ENCODE measurements at regions not wholly inside any gene's neighbourhood (a gene's known extent, or its start where the extent isn't known, plus 50 kb on each side); places are given as distances from the start of the nearest gene placed in this dataset.
"Not testable (repeated sequence)": the region's sequence is repeated elsewhere in the genome, so short reads cannot be mapped to it uniquely, and the experiment has no call there.

- H3K27ac Mint-ChIP-seq = no peak overlapping the region
- no peaks in the 10 kb centered on the region for H3K36me3 Mint-ChIP-seq (ENCODE audit: low read depth)
- H3K4me3 Mint-ChIP-seq = no peak overlapping the region
- DNase-seq = no peak
- H3K9me3 ChIP-seq (ENCODE audit: control insufficient read depth, low read length, poor library complexity, severe bottlenecking) = no peaks in the 10 kb centered on the region
- no peak for ATAC-seq
- H3K4me1 Mint-ChIP-seq = no peaks in the 10 kb centered on the region
- H3K27me3 Mint-ChIP-seq = peaks cover 3% of the 10 kb centered on the region
Measured at GRCh38 chr7:152528612-152529011, 92.8 kb upstream of the KMT2C start.

DNA sequence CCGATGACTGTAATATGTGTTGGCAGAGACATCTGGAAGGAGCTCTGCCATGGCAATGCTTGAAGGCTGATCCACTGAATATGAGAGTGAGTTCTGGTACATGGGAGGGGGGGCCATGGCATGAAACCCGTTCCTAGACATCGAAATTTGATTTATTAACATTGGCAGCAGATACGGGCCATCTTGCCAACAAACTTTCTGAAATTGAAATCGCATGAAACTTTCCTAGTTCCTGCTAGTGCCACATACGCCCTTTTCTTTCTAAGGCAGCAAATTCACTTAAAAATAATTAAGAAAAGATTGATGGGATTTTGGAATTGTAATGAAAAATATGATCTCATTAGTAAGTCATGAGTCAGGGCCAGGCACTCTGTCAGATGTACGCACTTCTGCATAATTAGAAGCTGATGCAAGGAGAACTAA lies 91.8 kb upstream of the KMT2C start:
- H3K4me1 Mint-ChIP-seq = peaks cover 2% of the 10 kb centered on the region
- no peak for DNase-seq
- ATAC-seq = no peak
- H3K36me3 Mint-ChIP-seq (ENCODE audit: low read depth) = no peaks in the 10 kb centered on the region
- no peak overlapping the region for H3K27ac Mint-ChIP-seq
- H3K9me3 ChIP-seq (ENCODE audit: control insufficient read depth, low read length, poor library complexity, severe bottlenecking) = no peaks in the 10 kb centered on the region
- peaks cover 7% of the 10 kb centered on the region for H3K27me3 Mint-ChIP-seq
- H3K4me3 Mint-ChIP-seq = no peak overlapping the region

GRCh38 chr7:152523916-152524315 lies 88.1 kb upstream of the KMT2C start:
- peaks cover 7% of the 10 kb centered on the region for H3K27me3 Mint-ChIP-seq
- no peak overlapping the region for H3K4me3 Mint-ChIP-seq
- peaks cover 2% of the 10 kb centered on the region for H3K4me1 Mint-ChIP-seq
- H3K36me3 Mint-ChIP-seq (ENCODE audit: low read depth) = no peaks in the 10 kb centered on the region
- no peaks in the 10 kb centered on the region for H3K9me3 ChIP-seq (ENCODE audit: control insufficient read depth, low read length, poor library complexity, severe bottlenecking)
- DNase-seq (no peak), ATAC-seq (no peak)
- H3K27ac Mint-ChIP-seq = no peak overlapping the region

- no peak overlapping the region for H3K4me3 Mint-ChIP-seq
- H3K27me3 Mint-ChIP-seq = peaks cover 7% of the 10 kb centered on the region
- peaks cover 2% of the 10 kb centered on the region for H3K4me1 Mint-ChIP-seq
- ATAC-seq (no peak), DNase-seq (no peak)
- H3K27ac Mint-ChIP-seq = no peak overlapping the region
- H3K9me3 ChIP-seq (ENCODE audit: control insufficient read depth, low read length, poor library complexity, severe bottlenecking) = no peaks in the 10 kb centered on the region
- no peaks in the 10 kb centered on the region for H3K36me3 Mint-ChIP-seq (ENCODE audit: low read depth)
Measured at GRCh38 chr7:152522571-152523067, 86.8 kb upstream of the KMT2C start.

DNA sequence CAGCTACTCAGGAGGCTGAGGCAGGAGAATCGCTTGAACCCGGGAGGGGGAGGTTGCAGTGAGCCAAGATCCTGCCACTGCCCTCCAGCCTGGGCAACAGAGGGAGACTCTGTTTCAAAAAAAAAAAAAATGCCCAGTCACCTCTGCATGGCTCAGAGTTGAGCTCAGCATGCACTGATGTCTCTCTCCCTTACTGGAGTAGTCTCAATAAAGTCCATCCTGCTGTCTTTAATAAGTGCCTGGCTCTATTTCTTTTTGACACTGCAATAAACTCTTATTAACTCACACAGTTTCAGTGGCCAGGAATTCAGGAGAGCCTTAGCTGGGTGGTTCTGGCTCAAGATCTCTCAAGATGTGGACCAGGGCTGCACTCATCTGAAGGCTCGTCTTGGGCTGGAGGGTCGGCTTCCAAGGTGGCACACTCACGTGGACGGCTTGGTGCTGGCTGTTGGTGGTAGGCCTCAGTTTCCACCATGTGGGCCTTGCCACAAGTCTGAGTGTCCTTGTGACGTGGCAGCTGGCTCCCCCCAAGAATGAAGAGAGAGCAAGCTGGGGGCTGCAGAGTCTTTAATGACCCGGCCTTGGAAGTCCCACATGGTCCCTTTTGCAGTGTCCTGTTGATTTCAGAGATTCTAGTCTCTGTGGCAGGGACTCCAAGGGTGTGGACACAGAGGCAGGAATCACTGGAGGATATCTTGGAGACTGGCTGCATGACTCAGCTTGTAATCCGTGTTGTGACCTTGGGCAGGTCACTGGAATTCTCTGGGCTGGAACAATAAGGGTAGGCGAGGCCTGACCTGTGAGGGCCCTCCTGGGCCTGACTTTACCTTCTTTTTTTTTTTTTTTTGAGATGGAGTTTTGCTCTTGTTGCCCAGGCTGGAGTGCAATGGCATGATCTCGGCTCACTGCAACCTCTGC lies 85.9 kb upstream of the KMT2C start:
- H3K9me3 ChIP-seq (ENCODE audit: control insufficient read depth, low read length, poor library complexity, severe bottlenecking) = no peaks in the 10 kb centered on the region
- Mint-ChIP-seq H3K4me1 (peaks cover 2% of the 10 kb centered on the region), H3K36me3 (ENCODE audit: low read depth) (no peaks in the 10 kb centered on the region)

DNA sequence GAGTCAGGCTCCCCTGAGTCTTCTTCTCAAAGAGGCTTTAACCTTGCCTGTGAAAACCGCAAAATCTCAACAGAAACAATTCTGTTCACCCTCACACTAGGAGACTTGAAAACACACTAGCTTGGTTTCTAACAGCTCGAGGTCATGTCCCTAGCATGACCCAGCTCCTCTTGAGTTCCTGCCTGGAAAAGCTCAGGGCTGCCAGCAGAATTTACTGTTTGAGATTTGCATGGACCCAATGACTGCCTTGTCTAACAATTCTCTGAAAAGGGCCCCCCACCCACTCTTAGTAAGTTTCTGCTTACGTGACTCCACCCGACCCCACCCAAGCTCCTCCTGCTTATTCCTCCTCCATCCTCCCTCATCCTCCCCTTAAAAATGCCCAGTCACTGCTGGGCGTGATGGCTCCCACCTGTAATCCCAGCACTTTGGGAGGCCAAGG lies 85.1 kb upstream of the KMT2C start:
- Mint-ChIP-seq H3K27ac (no peak overlapping the region), H3K36me3 (ENCODE audit: low read depth) (no peaks in the 10 kb centered on the region), H3K4me1 (peaks cover 4% of the 10 kb centered on the region), H3K27me3 (peaks cover 7% of the 10 kb centered on the region), H3K4me3 (no peak overlapping the region)
- no peaks in the 10 kb centered on the region for H3K9me3 ChIP-seq (ENCODE audit: control insufficient read depth, low read length, poor library complexity, severe bottlenecking)
- no peak for ATAC-seq
- no peak for DNase-seq

More for the DNA sequence above, 85.9 kb upstream of the KMT2C start:
- no peak overlapping the region for H3K4me3 Mint-ChIP-seq
- ATAC-seq (no peak), DNase-seq (no peak)
- H3K27ac Mint-ChIP-seq = no peak overlapping the region
- H3K27me3 Mint-ChIP-seq = peaks cover 7% of the 10 kb centered on the region

DNA sequence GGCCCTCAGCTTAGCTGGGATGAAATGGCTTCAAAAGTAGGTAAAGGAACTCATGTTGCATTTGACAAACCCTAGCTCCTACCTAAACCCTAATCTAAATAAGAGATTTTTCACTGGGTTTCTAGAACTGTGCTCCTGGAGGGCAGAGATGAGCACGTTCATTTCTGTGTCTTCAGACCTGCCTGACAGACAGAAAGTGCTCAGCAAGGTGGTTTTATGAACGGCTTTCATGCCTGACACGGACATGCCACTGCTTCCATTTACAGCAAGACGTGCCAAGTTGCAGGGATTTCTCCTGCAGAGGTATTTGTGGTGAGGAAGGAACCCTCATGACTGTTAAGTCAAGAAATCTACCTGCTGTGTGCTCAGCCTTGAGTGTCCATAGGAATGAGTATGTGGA lies 83.5 kb upstream of the KMT2C start:
- H3K9me3 ChIP-seq (ENCODE audit: control insufficient read depth, low read length, poor library complexity, severe bottlenecking) = no peaks in the 10 kb centered on the region
- H3K36me3 Mint-ChIP-seq (ENCODE audit: low read depth) = no peaks in the 10 kb centered on the region
- ATAC-seq (no peak), DNase-seq (no peak)
- H3K4me1 Mint-ChIP-seq = peaks cover 4% of the 10 kb centered on the region
- H3K27ac Mint-ChIP-seq = no peak overlapping the region
- H3K27me3 Mint-ChIP-seq = peaks cover 7% of the 10 kb centered on the region
- no peak overlapping the region for H3K4me3 Mint-ChIP-seq

DNA sequence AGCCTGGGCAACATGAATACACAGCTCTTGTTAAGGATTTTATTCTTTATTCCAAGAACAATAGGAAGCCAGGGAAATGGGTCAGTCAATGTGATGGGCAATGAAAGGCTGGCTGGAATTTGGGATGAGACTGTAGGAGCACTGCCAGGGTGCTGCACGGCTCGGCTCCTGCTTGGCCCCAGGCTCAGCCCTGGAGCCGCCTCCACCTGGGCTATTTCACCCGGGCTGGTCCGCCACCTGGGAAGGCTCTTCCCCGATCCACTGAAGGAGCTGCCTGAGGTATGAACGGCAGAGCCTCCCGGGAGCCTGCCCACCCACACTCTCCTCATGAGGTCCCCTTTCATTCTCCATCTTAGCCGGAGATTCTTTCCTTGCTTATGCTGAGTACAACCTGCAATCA lies 80.4 kb upstream of the KMT2C start:
- Mint-ChIP-seq H3K4me3 (no peak overlapping the region), H3K27me3 (no peaks in the 10 kb centered on the region), H3K27ac (no peak overlapping the region), H3K36me3 (ENCODE audit: low read depth) (no peaks in the 10 kb centered on the region), H3K4me1 (peaks cover 7% of the 10 kb centered on the region)
- no peak for ATAC-seq
- no peaks in the 10 kb centered on the region for H3K9me3 ChIP-seq (ENCODE audit: control insufficient read depth, low read length, poor library complexity, severe bottlenecking)
- DNase-seq = no peak

- H3K27ac Mint-ChIP-seq; H3K9me3 ChIP-seq (ENCODE audit: control insufficient read depth, low read length, poor library complexity, severe bottlenecking); DNase-seq; H3K36me3 Mint-ChIP-seq (ENCODE audit: low read depth); H3K4me1 Mint-ChIP-seq; H3K27me3 Mint-ChIP-seq; H3K4me3 Mint-ChIP-seq; ATAC-seq: not testable (repeated sequence)
Measured at GRCh38 chr7:152515266-152515950, 79.6 kb upstream of the KMT2C start.

- H3K9me3 ChIP-seq (ENCODE audit: control insufficient read depth, low read length, poor library complexity, severe bottlenecking) = no peaks in the 10 kb centered on the region
- Mint-ChIP-seq H3K36me3 (ENCODE audit: low read depth) (no peaks in the 10 kb centered on the region), H3K4me3 (no peak overlapping the region), H3K27me3 (no peaks in the 10 kb centered on the region), H3K27ac (no peak overlapping the region), H3K4me1 (peaks cover 7% of the 10 kb centered on the region)
- ATAC-seq = no peak
- no peak for DNase-seq
Measured at GRCh38 chr7:152514771-152515105, 78.9 kb upstream of the KMT2C start.

GRCh38 chr7:152513861-152514770 lies 78.3 kb upstream of the KMT2C start:
- no peaks in the 10 kb centered on the region for H3K36me3 Mint-ChIP-seq (ENCODE audit: low read depth)
- peaks cover 9% of the 10 kb centered on the region for H3K4me1 Mint-ChIP-seq
- ATAC-seq (no peak), DNase-seq (no peak)
- no peak overlapping the region for H3K27ac Mint-ChIP-seq
- H3K9me3 ChIP-seq (ENCODE audit: control insufficient read depth, low read length, poor library complexity, severe bottlenecking) = no peaks in the 10 kb centered on the region
- no peak overlapping the region for H3K4me3 Mint-ChIP-seq
- no peaks in the 10 kb centered on the region for H3K27me3 Mint-ChIP-seq

- Mint-ChIP-seq H3K36me3 (ENCODE audit: low read depth) (no peaks in the 10 kb centered on the region), H3K27ac (peak overlapping the region; percentile 84), H3K4me1 (peaks cover 9% of the 10 kb centered on the region), H3K4me3 (peak overlapping the region; percentile 77), H3K27me3 (no peaks in the 10 kb centered on the region)
- DNase-seq = no peak
- H3K9me3 ChIP-seq (ENCODE audit: control insufficient read depth, low read length, poor library complexity, severe bottlenecking) = no peaks in the 10 kb centered on the region
- ATAC-seq = peak; percentile 73
Measured at GRCh38 chr7:152512706-152513105, 76.9 kb upstream of the KMT2C start.

- H3K9me3 ChIP-seq (ENCODE audit: control insufficient read depth, low read length, poor library complexity, severe bottlenecking) = no peaks in the 10 kb centered on the region
- no peak for ATAC-seq
- H3K4me1 Mint-ChIP-seq = peaks cover 9% of the 10 kb centered on the region
- H3K27me3 Mint-ChIP-seq = no peaks in the 10 kb centered on the region
- no peak for DNase-seq
- peak overlapping the region; percentile 77 for H3K4me3 Mint-ChIP-seq
- H3K27ac Mint-ChIP-seq = peak overlapping the region; percentile 84
- H3K36me3 Mint-ChIP-seq (ENCODE audit: low read depth) = no peaks in the 10 kb centered on the region
Measured at GRCh38 chr7:152511736-152512135, 75.9 kb upstream of the KMT2C start.

Data from T-helper 17 cell (primary cell).